ENCODE measurements at regions not wholly inside any gene's neighbourhood (a gene's known extent, or its start where the extent isn't known, plus 50 kb on each side); places are given as distances from the start of the nearest gene placed in this dataset.

- TF ChIP-seq CHD7 (IDR thresholded peaks at IDR 0.05; ENCODE audit: insufficient replicate concordance, low read length) (no peak), BCL11A (IDR thresholded peaks at IDR 0.05; ENCODE audit: low read depth in 2 of 2, low read length in 2 of 2) (no peak), MAX (IDR thresholded peaks at IDR 0.05) (no peak), TAF7 (optimal IDR thresholded peaks at IDR 0.05; ENCODE audit: borderline replicate concordance, low read depth, low read length) (no peak), RBBP5 (IDR thresholded peaks at IDR 0.05; ENCODE audit: borderline replicate concordance, low read depth, low read length) (no peak), NRF1 (IDR thresholded peaks at IDR 0.05; ENCODE audit: low read depth, low read length) (no peak)
Observed at GRCh38 chr7:41046221-41046761, 656.6 kb downstream of the INHBA start (continued).
